ENCODE measurements at regions not wholly inside any gene's neighbourhood (a gene's known extent, or its start where the extent isn't known, plus 50 kb on each side); places are given as distances from the start of the nearest gene placed in this dataset.

GRCh38 chr2:238693337-238694093, 154.4 kb upstream of the TWIST2 start:
- TF ChIP-seq CTCF (IDR thresholded peaks at IDR 0.05 in 8 of 11, conservative IDR thresholded peaks at IDR 0.05 in 3 of 11) = no peak
- TF ChIP-seq POLR2A (IDR thresholded peaks at IDR 0.05) = no peak
- no peak for TF ChIP-seq POLR2AphosphoS5 (IDR thresholded peaks at IDR 0.05)

Measured in spleen (tissue), 7 donors.